HG03045 (cell line): ENCODE measurements at regions not wholly inside any gene's neighbourhood (a gene's known extent, or its start where the extent isn't known, plus 50 kb on each side); places are given as distances from the start of the nearest gene placed in this dataset.

Source experiments
- ATAC-seq: cut with Tn5 transposase; IDR thresholded peaks from one replicate; pipeline ENCODE4 v1.9.1; 2021; ENCODE audit warnings: mild to moderate bottlenecking, moderate library complexity; ENCODE audit not compliant: unreplicated experiment

DNA sequence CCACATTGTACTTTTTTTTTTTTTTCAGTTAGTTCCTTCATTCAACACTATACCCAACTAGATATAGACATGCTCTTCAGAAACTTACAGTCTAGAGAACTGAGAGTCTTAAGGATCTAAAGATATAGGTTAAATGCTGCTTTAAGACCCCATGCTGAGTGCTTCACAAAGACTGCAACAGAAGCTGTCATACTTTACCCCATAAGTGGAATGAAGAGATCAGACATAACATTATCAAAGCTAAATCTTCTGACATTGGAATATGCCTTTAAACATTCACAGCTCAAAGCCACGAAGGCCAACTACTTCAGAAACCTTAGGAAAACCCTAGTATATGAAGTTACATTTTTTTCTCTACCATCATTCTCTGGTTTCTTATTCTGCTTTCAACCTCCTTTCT lies 666.4 kb downstream of the KCNT2 start:
- no peak for ATAC-seq

DNA sequence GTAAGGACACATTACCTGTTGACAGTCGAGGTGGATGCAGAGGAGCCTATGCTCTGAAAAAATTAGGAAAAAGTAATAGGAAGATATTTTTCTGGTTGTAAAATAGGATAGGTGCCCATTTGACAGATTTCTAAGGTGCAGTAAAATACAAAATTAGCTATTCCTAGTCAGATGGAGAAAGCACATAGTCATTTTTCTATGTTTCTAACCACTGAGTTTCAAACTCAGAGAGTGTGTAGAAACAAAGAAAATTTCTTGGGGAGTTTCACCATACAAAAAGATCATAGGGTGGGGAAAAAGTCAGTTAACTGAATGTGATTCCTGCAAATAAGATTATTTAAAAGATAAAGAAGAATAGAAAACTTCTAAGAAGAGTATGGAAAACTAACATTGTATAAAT lies 666.9 kb downstream of the KCNT2 start:
- no peak for ATAC-seq

DNA sequence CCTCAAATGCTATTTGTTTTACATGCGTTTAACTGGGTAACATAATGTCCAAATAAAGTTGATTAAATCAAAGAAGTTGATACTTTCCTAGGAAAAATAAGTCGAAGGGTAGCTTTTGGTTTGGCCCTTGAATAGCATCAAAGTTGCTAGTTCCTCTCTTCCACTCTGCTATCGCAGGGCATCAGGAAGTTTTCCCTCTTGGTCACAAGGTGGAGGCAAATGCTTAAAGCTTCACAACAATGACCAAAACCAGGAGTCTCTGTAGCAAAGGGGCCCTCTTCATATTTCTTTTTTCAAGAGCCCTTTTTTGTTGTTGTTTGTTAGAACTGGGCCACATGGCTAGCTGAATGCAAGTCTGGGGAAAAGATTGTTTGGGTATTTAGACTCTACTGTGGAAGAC lies 668.4 kb downstream of the KCNT2 start:
- ATAC-seq = no peak

DNA sequence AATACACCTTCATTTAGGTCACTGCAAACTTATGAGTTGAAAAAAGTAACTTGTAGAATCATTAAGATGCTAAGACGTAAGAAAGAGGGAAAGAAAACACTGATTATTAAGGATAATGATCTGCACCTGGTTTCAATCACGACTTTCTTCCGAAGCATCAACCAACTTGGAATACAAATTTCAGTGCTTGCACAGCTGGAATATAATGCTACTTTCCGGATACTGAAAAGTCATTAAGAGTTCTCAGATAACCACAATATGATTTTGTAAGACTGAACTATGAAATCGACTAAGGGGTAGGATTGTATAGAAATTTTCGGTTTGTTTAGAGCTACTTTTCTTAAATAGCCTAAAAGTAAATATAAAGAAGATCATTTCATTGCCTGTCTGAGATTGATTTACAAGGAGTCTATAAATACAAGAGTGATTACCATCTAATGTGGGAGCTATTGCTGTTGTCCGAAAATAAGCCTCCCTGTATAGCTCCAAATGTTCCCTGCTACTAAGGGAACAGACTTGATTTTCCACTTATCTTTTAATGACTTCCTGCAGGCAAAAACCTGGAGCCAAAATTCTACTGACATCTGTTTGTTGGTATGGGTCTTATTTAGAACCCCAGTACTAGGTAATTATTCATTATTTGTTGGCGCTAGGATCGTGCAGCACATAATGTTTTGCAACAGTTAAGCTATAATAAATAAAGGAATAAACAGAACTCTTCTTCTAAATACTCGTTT lies 673.3 kb downstream of the KCNT2 start:
- ATAC-seq = no peak

DNA sequence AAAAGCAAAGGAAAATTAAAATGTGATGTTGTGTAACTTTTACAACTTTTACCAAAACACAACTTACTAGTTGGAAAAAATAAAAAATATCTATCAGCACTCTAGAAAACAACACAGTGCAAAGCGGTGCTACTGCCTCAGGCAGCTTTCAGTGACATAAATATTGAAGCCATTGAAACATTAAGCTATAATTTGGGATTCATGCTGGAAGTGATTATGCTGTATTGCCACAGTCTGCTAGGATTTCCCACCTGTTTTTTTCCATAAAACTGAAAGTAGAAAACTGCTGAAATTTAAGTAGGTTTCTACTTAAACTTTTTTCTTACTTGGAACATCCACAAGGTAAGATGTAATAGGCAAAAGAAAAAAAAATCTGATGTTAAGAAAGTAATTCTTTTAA lies 674.4 kb downstream of the KCNT2 start:
- no peak for ATAC-seq

DNA sequence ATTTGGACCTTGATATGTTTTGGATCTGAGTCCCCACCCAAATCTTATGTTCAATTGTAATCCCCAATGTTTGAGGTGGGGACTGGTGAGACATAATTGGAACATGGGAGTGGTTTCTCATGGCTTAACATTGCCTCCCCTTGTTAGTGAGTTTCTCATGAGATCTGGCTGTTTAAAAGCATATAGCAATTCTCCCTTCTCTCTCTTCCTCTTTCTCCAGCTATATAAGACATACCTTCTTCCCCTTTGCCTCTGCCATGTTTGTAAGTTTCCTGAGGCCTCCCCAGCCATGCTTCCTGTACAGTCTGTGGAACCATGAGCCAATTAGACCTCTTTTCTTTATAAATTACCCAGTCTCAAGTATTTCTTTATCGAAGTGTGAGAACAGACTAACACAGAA lies 692.4 kb downstream of the KCNT2 start:
- ATAC-seq = no peak

DNA sequence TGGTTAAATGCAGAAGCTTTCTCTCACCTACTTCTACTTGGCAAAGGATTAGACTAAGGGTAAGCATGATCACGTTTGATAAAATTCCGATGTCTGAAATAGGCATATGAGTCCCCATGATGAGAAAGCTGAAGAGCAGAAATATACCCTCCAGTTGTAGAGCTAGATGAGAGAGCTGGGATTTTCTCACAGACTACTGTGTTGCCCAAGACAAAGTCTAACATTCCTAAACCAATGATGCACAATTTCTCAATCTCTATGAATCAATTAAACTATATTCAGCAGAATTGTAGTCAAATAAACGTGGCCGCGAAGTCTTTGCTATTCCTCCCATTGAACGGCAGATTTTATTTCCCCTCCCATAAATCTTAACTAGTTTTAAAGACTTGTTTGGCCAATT lies 699.2 kb downstream of the KCNT2 start:
- ATAC-seq = no peak

DNA sequence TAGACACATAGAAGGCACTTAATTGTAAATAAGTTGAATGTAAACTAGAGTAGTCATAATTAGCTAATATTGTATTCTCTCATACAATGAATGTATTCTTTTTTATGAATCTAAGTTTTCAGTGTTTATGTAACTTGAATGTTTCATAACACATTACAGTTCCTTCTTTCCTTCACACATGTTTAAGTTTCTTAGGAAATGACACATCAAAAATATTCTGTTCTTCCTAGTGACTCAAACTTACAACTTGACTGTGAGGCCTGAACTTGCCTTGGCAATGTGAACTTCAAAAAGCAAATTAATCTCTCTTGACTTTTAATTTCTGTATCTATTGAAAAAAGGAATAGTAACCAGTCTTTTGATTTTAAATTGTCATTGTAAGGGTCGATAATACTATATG lies 700.1 kb downstream of the KCNT2 start:
- ATAC-seq = no peak

DNA sequence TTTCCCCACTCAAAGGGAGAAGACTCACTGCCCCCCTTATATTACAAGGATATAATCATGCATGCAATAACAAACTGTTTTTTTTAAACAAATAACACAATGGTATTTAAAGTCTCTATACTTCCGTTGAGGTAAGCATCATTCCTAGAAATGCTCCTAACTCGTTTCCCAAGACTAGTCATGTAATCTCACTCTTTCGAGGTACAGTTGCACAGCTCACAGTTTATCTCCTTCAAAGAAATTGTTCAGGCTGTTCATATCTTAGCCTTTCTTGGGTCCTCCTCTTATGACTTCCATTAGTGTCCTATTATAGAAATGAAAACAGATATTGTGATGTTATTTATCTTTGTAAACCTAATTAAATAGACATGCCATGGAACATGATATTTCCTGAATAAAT lies 705.0 kb downstream of the KCNT2 start:
- no peak for ATAC-seq

DNA sequence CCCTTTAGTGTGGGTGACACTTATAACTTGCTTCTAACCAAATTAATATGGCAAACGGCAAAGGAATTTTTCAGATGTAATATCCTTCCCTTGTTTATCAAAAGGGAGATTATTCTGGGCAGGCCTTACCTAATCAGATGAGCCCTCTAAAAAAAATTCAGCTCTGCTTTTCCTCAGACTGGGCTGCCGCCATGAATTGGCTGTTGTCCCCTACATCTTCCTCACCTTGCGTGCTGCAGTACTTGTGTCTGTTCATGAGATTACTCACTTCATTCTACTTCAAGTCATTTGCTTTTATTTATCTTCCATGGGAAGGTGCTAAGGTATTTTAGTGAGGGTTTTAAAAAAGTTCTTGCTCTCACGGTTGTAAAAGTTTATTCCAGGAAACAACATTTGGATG lies 705.5 kb downstream of the KCNT2 start:
- ATAC-seq = no peak

DNA sequence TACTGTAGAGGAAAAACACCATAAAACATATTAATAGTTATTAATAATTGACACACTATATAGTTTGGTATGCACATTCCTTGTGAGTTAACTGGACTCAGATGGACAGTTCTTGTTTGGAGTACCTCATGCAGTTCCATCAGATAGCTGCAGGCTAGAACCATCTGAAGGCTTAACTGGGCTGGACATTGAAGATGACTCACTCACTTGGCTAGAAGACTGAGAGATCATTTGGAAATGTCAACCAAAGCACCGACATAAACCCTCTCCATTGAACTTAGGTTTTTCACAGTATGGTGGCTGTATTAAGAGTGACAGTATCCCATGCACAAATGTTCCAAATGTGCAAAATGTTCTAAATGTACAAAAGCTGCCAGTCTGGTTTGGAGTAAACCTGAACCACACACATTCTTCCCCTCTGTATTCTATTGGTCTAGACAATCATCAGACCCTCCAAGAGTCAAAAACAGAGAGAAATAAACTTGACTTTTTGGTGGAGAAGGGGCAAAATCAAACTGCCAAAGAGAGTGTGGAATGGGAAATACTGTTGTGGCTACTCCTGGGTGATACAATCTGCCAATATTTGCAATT lies 708.4 kb downstream of the KCNT2 start:
- ATAC-seq = no peak

DNA sequence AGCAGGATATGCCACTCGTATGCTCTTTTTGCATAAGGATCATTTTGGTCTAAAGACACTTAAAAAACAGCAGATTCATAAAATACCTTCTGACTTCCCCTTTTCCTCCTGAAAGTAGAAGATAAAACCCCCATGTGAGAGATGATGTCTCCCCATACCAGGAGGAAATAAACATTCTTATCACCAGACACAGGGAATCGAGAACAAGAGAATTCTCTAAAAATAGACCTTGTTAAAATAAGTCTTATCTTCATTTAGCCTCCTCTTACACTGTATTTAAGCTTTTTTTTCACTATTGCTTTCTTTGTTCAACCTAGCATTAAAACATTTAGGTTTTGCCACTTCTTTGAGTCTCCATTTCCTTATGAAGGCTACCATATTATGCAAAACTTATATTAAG lies 709.3 kb downstream of the KCNT2 start:
- ATAC-seq = no peak

DNA sequence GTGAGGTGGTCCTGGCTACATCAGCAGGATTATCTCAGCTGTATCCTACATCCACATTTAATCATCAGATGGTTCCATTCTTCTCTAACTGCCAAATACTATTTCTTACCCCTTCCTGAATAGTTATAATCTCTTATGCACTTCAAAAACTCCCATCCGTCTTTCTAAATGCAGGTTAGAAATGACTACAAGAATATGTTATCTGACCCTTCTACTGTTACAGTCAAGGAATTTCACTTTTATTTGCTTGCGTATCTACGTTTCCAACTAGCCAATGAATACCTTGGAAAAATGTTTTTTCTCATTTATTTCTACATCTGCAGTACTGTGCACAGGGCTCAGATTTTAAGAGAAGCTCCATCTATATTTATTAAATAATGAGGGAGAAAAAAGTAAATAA lies 709.9 kb downstream of the KCNT2 start:
- ATAC-seq = no peak

DNA sequence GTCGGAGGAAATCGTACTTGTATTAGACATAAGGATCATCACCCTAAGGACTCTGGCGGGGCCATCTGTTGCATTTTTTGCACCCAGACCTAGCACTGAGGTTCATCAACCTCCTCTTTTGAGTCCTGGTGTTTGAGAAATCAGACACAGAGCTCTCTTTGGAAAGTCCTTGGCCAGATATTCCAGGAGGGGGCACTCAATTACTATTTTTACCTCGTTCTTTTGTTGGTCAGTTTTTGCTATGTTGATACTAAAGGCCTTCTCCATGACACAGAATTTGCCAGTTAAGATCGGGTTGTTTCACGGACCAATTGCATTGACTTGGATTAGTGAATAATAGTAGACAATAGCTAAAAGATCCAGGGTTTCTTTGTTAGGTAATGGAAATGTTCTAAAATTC lies 711.2 kb downstream of the KCNT2 start:
- no peak for ATAC-seq

DNA sequence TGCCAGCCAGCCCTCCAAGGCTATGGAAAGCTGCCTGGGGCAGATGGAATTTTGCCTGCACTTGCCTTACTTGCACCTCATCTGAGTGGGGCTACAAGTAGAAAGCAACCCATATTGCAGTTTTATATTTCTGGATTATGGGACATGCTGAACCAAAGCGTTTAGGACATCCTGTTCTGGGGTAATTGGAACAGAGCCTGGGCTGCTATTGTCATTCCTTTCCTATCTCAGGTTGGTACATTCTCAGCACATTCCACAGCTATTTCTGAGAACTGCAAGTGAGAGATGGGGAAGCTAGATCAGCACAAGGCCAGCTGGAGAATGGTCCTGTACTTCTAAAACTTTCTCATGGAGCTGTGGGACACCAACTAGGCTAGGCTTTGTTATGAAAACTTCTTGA lies 713.8 kb downstream of the KCNT2 start:
- ATAC-seq = no peak

DNA sequence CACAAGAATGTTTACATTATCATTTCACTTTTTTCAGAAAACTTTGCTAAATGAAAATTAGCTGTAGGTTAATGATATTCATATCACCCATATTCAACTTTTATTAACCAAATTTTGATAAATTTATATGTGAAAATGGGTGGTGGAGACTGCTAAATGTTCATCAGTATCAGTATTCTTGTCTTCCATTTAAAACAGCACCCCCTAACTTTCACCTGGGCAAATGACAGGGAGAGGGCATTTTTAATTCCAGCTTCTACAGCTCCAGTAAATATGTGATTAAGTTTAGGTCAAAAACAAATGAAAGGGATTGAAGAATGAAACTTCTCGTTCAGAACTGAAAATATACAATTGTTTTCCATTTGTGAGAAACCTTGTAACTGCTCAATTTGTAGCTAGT lies 722.2 kb downstream of the KCNT2 start:
- ATAC-seq = no peak

DNA sequence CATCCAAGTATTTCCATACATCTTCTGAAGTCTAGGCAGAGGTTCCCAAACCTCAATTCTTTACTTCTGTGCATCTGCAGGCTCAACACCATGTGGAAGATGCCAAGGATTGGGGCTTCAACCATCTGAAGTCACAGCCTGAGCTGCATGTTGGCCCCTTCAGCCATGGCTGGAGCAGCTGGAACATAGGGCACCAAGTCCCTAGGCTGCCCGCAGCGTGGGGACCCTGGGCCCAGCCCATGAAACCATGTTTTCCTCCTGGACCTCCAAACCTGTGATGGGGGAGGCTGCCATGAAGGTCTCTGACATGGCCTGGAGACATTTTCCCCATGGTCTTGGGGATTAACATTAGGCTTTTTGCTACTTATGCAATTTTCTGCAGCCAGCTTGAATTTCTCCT lies 729.8 kb downstream of the KCNT2 start:
- ATAC-seq = no peak

DNA sequence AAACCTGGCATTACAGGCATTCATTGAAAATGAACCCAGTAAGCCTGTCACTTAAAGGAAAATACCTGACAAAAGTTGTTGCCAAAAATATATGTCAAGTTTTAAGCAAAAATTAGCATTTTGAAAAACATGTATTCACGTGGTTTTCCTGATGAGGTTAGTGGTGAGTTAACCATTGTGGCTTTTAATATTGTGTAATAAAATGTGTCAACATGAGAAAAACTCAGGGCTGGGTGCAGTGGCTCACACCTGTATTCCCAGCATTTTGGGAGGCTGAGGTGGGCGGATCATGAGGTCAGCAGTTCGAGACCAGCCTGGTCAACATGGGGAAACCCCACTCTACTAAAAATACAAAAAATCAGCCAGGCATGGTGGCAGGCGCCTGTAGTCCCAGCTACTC lies 731.4 kb downstream of the KCNT2 start:
- ATAC-seq = no peak

DNA sequence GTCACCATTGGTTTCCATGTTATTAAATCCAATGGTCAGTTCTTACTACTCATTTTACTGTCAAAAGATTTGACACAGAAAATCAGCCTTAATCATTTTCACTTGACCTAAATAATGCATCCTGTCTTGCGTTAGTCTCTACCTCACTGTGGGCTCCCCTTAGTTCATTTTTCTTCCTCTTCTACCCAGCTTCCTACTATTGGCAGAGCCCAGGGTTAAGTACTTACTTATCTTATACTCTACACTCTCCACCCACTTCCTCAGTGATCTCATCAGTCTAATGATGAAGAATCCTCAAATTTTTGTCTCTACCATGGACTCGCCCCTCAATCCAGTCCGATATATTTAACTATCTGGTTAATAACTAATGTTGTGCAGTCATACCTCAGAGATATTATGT lies 735.9 kb downstream of the KCNT2 start:
- no peak for ATAC-seq

DNA sequence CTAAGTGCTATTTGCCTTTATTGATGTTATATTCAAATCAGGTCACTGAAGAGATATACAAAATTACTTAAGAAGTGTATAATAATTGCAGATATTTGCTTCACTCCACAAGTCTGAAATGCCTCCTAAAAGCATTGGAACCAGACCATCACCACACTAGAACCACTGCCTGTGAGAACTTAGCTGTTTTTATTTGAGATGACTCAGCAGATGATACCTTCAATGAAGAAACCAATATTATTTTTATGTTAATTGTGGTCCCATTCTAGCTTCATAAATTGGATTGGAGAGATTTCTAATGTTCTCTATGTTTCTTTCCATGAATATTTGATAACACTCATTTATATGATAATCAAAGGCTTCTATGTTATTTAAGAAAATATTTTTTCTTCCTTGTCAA lies 740.6 kb downstream of the KCNT2 start:
- ATAC-seq = no peak

DNA sequence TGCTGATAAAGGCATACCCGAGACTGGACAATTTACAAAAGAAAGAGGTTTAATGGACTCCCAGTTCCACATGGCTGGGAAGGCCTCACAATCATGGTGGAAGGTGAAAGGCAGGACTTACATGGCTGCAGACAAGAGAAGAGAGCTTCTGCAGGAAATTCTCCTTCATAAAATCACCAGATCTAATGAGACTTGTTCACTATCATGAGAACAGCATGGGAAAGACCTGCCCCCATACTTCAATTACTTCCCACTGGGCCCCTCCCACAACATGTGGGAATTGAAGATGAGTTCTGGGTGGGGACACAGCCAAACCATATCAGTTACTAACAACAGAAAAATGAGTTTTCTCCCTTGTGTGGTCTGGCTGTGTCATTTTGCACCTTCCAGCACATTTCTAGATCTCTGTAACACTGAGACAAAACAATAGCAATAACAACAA lies 741.4 kb downstream of the KCNT2 start:
- no peak for ATAC-seq

DNA sequence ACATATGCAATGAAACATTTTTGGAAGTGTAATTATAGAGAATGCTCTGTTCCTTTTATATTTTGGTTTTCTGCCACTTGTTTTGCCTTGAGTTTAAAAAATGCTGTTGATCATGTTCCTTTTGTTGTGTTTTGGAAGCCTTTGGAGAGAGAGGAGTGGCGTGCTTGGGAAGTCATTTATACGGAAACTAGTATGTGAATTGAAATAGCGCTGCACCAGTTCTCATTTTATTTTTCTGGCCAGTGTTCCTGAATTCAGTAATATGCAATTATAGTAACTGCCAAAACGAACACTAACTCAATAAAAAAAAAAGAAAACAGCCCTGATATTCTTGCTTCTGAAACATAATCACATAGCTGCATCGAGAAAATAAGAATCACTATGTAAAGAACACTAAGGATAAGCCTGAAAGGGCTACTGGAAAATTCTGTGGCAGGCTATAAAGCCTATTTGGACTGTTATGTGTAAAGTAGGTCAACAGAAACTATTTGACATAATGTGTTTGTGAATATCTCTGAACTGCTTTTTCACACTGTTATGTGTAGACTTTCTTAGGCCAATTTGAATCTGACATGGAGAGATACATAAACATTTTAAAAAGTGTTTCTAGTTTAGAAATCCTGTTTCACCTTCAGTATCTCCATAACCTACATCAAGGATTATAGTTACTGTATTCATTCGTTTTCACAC lies 742.0 kb downstream of the KCNT2 start:
- no peak for ATAC-seq
